NCI-H1092 treated with DMSO at 0.1 percent for 48 hours (cell line): ENCODE measurements at regions not wholly inside any gene's neighbourhood (a gene's known extent, or its start where the extent isn't known, plus 50 kb on each side); places are given as distances from the start of the nearest gene placed in this dataset.
"Not testable (repeated sequence)": the region's sequence is repeated elsewhere in the genome, so short reads cannot be mapped to it uniquely, and the experiment has no call there.

Experiments used
- DNase-seq: peaks from one replicate; lab custom pipeline; 2025; lab: John Stamatoyannopoulos, UW

GRCh38 chr2:16240402-16240801 is 300.1 kb downstream of the MYCN start:
- DNase-seq = no peak

- DNase-seq = no peak
Observed at GRCh38 chr2:16239296-16239850, 299.0 kb downstream of the MYCN start.

DNA sequence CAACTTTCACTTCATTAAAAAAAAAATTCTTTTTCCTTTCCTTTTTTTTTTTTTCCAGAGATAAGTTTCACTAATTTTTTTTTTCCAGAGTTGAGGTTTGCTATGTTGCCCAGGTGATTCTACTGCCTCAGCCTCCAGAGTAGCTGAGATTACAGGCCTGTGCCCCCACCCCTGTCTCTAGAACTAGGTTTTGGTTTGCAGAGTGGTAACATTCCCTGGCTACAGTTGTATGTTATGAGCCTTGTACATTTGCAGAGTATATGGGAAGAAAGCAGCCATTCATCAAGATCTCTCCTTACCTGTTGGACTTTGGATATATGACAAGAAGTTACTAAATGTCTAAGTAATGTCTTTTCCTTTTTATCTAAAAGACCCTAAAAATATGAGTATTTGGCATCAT is 298.4 kb downstream of the MYCN start:
- DNase-seq = no peak

DNA sequence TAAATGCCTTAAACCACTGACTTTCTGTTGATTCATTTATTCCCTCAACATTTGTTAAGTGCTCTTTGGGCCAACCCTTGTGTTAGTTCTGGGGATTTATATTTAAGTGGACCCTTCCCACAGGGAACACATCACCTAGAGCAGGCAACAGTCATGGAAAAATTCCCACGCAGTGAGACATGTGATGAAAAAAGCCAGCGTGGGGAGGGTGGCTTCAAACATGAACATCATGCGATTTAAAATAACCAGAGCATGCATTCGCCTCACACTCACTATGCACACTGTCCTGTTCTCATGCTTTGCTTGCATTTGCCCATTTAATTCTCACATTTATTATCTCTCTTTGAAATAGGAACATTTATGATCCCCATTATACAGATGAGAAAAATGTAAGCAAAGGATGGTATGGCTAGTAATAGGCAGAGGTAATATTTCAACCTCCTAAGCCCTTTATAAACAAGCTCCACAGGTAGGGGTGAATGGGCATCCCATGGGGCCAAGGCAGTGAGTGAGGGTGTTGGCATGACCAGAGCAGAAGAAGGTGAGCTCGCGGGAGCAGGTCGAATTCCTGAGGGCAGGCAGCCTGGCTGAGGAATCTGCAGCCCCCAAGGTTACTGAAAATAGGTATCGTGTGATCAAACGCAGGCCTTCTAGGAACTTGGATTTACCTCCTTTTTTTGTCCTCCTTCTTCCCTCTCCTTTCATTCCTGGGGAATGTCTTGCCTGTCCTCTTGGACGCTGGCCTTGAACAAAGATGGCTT is 297.8 kb downstream of the MYCN start:
- DNase-seq = no peak

GRCh38 chr2:16235747-16236146 is 295.4 kb downstream of the MYCN start:
- DNase-seq = no peak

GRCh38 chr2:16235291-16235690 is 294.9 kb downstream of the MYCN start:
- DNase-seq = not testable (repeated sequence)

DNA sequence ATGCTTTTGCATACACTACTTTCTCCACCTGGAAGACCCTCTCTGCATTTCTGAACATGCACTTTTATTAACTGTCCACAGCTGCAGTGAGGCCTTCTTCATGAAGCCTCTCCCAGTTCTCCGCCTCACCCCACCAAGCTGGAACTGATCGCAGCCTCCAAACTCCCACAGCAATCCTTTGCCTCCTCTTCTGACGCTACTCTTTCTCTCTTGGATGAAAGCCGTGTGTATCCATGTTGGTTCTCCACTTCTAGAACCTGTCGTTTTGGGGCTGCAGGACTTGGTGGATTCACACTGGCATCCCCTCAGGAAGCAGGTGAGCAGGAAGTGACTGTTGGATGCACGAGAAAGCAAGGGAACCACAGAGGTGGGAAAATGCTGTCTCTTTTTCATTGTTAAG is 288.6 kb downstream of the MYCN start:
- no peak for DNase-seq

GRCh38 chr2:16228471-16228870 is 288.1 kb downstream of the MYCN start:
- no peak for DNase-seq

DNA sequence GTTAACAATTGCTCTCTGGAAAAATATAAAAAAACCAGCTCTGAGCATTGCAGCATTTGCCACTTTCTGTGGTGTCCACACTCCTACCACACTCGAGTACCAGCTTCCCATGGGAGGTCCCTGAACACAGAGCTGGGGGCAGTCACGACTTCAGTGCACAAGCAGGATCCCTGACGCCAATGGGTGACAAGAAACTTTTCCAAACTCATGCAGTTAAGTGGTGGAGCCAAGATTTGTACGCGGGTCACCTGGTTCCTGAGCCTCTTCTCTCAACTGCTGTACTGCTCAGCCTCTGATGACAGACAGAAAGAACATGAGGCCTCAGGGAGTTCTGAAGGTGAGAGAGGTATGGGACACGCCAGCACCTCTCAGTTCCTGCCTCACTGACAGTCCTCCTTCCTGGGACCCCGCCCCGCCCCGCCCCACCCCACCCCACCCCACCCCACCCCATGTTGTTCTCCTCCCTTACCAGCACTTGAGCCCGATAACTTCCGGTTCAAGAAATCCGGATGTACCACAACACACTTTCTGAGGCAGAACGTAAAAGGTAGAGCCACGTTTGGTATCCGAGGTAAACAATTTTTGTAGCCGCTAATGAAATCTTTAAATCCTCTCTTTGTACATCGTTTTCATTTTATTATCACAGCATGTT is 287.6 kb downstream of the MYCN start:
- no peak for DNase-seq

- DNase-seq = peak; percentile 74
Observed at GRCh38 chr2:16226943-16227664, 286.8 kb downstream of the MYCN start.

- no peak for DNase-seq
Observed at GRCh38 chr2:16226381-16226780, 286.0 kb downstream of the MYCN start.

- no peak for DNase-seq
Observed at GRCh38 chr2:16225545-16225944, 285.2 kb downstream of the MYCN start.

GRCh38 chr2:16225071-16225470 is 284.7 kb downstream of the MYCN start:
- no peak for DNase-seq

GRCh38 chr2:16224298-16225045 is 284.1 kb downstream of the MYCN start:
- no peak for DNase-seq

GRCh38 chr2:16223841-16224177 is 283.5 kb downstream of the MYCN start:
- no peak for DNase-seq

GRCh38 chr2:16223161-16223840 is 283.0 kb downstream of the MYCN start:
- DNase-seq = no peak

DNA sequence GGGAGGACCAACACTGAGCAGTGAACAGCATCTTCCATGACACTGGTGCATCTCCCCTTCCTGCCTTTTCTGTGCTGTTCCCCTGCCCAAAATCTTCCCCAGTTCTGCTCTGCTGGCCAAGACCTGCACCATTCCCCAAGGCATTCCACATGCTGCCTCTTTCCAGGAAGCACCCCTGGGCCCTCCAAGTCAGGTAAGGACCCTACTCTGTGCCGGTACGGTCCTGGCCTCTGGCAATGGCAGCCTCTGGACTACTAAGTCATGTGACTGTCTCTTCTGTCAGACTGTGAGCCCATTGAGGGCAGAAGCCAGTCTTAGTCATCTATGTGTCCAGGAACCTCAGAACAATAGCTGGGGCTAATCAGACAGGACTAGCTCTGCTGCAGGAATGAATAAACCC is 282.0 kb downstream of the MYCN start:
- no peak for DNase-seq

DNA sequence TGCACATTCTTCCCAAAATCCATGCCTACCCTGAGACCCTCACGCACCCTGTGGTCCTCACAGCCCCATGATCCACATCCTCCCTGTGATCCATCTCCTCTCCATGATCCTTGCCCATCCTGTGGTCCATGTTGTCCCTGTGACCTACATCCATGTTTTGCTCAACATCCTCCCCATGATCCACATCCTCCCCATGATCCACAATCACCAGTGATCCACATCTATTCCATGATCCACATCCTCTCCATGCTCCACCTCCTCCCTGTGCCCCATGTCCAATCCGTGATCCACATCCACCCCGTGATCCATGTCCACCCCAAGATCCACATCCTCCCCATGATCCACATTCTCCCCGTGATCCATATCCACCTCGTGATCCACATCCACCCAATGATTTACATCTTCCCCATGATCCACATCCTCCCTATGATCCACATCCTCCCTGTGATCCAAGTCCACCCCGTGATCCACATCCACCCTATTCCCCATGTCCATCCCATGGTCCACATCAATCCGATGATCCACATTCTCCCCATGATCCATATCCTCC is 281.2 kb downstream of the MYCN start:
- no peak for DNase-seq

DNA sequence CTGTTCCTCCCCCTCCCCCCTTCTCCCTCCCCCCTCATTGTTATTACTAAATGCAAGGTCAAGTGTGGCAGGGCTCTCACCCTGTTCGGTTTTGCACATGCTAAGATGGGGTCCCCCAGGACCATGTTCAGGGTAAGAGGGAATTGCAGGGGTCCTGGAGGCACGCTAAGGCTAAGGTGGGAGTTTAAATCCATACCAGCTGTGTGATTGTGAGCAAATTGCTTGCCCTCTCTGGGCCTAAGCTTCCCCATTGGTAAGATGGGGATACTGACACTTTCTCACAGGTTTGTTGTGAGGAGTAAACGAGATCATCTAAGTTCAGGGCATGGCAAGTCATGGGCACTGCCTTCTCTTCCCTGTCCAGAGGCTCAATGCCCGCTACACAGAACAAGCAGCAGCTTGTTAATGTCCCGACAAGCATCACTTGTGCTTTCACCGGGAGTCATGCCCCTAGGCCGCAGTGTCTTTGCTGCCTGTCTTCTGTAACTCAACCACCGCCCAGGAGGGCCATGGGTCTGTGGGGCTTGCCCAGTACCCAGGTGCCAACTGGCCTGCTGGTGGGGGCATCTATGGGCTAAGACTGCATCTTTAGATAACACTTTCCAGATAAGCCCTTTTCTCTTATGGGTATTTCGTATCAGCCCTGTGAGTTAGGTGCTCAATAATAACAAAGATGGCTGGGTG is 279.1 kb downstream of the MYCN start:
- no peak for DNase-seq

GRCh38 chr2:16218625-16219024 is 278.3 kb downstream of the MYCN start:
- no peak for DNase-seq

GRCh38 chr2:16218161-16218560 is 277.8 kb downstream of the MYCN start:
- no peak for DNase-seq
